Neural progenitor cell (in vitro differentiated cells): ENCODE measurements at regions not wholly inside any gene's neighbourhood (a gene's known extent, or its start where the extent isn't known, plus 50 kb on each side); places are given as distances from the start of the nearest gene placed in this dataset.
"Not testable (repeated sequence)": the region's sequence is repeated elsewhere in the genome, so short reads cannot be mapped to it uniquely, and the experiment has no call there.

ENCODE experiments used
- DNase-seq: peaks from one replicate; pipeline ENCODE4 v3.0.0-alpha.2; 2016; ENCODE audit warnings: low spot score
- H2AFZ ChIP-seq: fragments of 200-600 bp; sonication (generic); replicated peaks from 2 replicates; pipeline ENCODE4 v1.6.1; 2016; ENCODE audit warnings: antibody characterized with exemption
- H3F3A ChIP-seq: fragments of 200-600 bp; sonication (generic); 2 replicates; pipeline ENCODE4 v1.6.1; 2016; ENCODE audit warnings: antibody characterized with exemption, low read depth
- H3K27ac ChIP-seq: fragments of 200-600 bp; sonication (generic); 2 replicates; pipeline ENCODE4 v1.5.1; 2016; ENCODE audit warnings: mild to moderate bottlenecking
- H3K27me3 ChIP-seq: fragments of 200-600 bp; sonication (generic); 2 replicates; pipeline ENCODE4 v1.6.1; 2016; ENCODE audit warnings: mild to moderate bottlenecking, moderate library complexity
- H3K36me3 ChIP-seq: fragments of 200-600 bp; sonication (generic); 2 replicates; pipeline ENCODE4 v1.5.1; 2016
- H3K4me1 ChIP-seq: fragments of 200-600 bp; sonication (generic); 2 replicates; pipeline ENCODE4 v1.6.1; 2016; ENCODE audit warnings: mixed run types
- H3K4me2 ChIP-seq: fragments of 200-600 bp; sonication (generic); 2 replicates; pipeline ENCODE4 v1.6.1; 2016
- H3K4me3 ChIP-seq: fragments of 200-600 bp; sonication (generic); 2 replicates; pipeline ENCODE4 v1.5.1; 2016
- H3K79me2 ChIP-seq: fragments of 200-600 bp; sonication (generic); 2 replicates; pipeline ENCODE4 v1.6.1; 2016; ENCODE audit warnings: low read depth
- H3K9ac ChIP-seq: fragments of 200-600 bp; sonication (generic); 2 replicates; pipeline ENCODE4 v1.6.1; 2016
- H3K9me3 ChIP-seq: fragments of 200-600 bp; sonication (generic); 2 replicates; pipeline ENCODE4 v1.5.1; 2016; ENCODE audit warnings: low read depth
- H4K20me1 ChIP-seq: fragments of 200-600 bp; sonication (generic); 2 replicates; pipeline ENCODE4 v1.6.1; 2016; ENCODE audit warnings: low read depth
- H3K27ac Mint-ChIP-seq: 3 replicates; pipeline ENCODE4 v1.8.0; 2021; ENCODE audit warnings: mixed read lengths
- H3K27me3 Mint-ChIP-seq: 2 replicates; pipeline ENCODE4 v1.8.0; 2022; ENCODE audit warnings: low read depth, mild to moderate bottlenecking, inconsistent platforms, moderate library complexity, mixed read lengths; ENCODE audit not compliant: insufficient read depth
- H3K36me3 Mint-ChIP-seq: 3 replicates; pipeline ENCODE4 v1.8.0; 2021; ENCODE audit warnings: mixed read lengths
- H3K4me1 Mint-ChIP-seq: 3 replicates; pipeline ENCODE4 v1.8.0; 2021; ENCODE audit warnings: mixed read lengths
- H3K4me3 Mint-ChIP-seq: 3 replicates; pipeline ENCODE4 v1.8.0; 2021; ENCODE audit warnings: mild to moderate bottlenecking, moderate library complexity, mixed read lengths
- H3K9me3 Mint-ChIP-seq: 3 replicates; pipeline ENCODE4 v1.8.0; 2020; ENCODE audit warnings: mixed read lengths
- EZH2 ChIP-seq: fragments of 200-600 bp; sonication (generic); IDR thresholded peaks from 2 replicates; pipeline ENCODE4 v1.6.1; 2017; ENCODE audit warnings: antibody characterized with exemption, mild to moderate bottlenecking, moderate library complexity
- EZH2phosphoT487 ChIP-seq: fragments of 200-600 bp; sonication (generic); IDR thresholded peaks from 2 replicates; pipeline ENCODE4 v1.6.1; 2017; ENCODE audit warnings: antibody characterized with exemption
- TF ChIP-seq, protein P1 (sequence below): fragments of 200-600 bp; sonication (generic); IDR thresholded peaks from 2 replicates; pipeline ENCODE4 v1.5.1; 2017; ENCODE audit warnings: antibody characterized with exemption, mild to moderate bottlenecking

- H2AFZ ChIP-seq, result no peak overlapping the region
- peaks cover 4% of the 10 kb centered on the region for H3K36me3 Mint-ChIP-seq
- no peaks in the 10 kb centered on the region for H3K9me3 ChIP-seq
- no peak overlapping the region for H3K4me3 ChIP-seq
- no peaks in the 10 kb centered on the region for H4K20me1 ChIP-seq
- H3F3A ChIP-seq, result no peaks in the 10 kb centered on the region
- no peaks in the 10 kb centered on the region for H3K27me3 ChIP-seq
- no peak overlapping the region for H3K9ac ChIP-seq
- no peaks in the 10 kb centered on the region for H3K4me1 ChIP-seq
- H3K27me3 Mint-ChIP-seq, result peaks cover 2% of the 10 kb centered on the region
- peaks cover 20% of the 10 kb centered on the region for H3K9me3 Mint-ChIP-seq
- H3K36me3 ChIP-seq, result no peaks in the 10 kb centered on the region
- H3K4me2 ChIP-seq, result no peak overlapping the region
- TF ChIP-seq EZH2phosphoT487 (no peak), EZH2 (no peak)
- TF ChIP-seq, protein P1, sequence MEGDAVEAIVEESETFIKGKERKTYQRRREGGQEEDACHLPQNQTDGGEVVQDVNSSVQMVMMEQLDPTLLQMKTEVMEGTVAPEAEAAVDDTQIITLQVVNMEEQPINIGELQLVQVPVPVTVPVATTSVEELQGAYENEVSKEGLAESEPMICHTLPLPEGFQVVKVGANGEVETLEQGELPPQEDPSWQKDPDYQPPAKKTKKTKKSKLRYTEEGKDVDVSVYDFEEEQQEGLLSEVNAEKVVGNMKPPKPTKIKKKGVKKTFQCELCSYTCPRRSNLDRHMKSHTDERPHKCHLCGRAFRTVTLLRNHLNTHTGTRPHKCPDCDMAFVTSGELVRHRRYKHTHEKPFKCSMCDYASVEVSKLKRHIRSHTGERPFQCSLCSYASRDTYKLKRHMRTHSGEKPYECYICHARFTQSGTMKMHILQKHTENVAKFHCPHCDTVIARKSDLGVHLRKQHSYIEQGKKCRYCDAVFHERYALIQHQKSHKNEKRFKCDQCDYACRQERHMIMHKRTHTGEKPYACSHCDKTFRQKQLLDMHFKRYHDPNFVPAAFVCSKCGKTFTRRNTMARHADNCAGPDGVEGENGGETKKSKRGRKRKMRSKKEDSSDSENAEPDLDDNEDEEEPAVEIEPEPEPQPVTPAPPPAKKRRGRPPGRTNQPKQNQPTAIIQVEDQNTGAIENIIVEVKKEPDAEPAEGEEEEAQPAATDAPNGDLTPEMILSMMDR, result no peak
- H3K27ac Mint-ChIP-seq, result no peak overlapping the region
- no peak overlapping the region for H3K27ac ChIP-seq
- no peaks in the 10 kb centered on the region for H3K79me2 ChIP-seq
- no peak overlapping the region for H3K4me3 Mint-ChIP-seq
- peaks cover 4% of the 10 kb centered on the region for H3K4me1 Mint-ChIP-seq
- DNase-seq, result no peak
Measured at GRCh38 chr13:65275838-65276630, 1954.1 kb downstream of the PCDH9 start.

GRCh38 chr13:65275108-65275507 is 1955.0 kb downstream of the PCDH9 start:
- Mint-ChIP-seq H3K9me3 (peaks cover 20% of the 10 kb centered on the region), H3K4me3 (no peak overlapping the region), H3K4me1 (peaks cover 4% of the 10 kb centered on the region), H3K27ac (no peak overlapping the region), H3K27me3 (peaks cover 2% of the 10 kb centered on the region), H3K36me3 (peaks cover 4% of the 10 kb centered on the region)
- no peaks in the 10 kb centered on the region for H3K36me3 ChIP-seq
- H3K4me2 ChIP-seq, result no peak overlapping the region
- no peak overlapping the region for H2AFZ ChIP-seq
- TF ChIP-seq EZH2phosphoT487 (no peak), EZH2 (no peak)
- TF ChIP-seq, protein P1, result no peak
- no peak overlapping the region for H3K9ac ChIP-seq
- no peaks in the 10 kb centered on the region for H4K20me1 ChIP-seq
- no peak for DNase-seq
- H3K27ac ChIP-seq, result no peak overlapping the region
- no peaks in the 10 kb centered on the region for H3K4me1 ChIP-seq
- no peaks in the 10 kb centered on the region for H3K27me3 ChIP-seq
- no peaks in the 10 kb centered on the region for H3F3A ChIP-seq
- no peak overlapping the region for H3K4me3 ChIP-seq
- no peaks in the 10 kb centered on the region for H3K79me2 ChIP-seq
- H3K9me3 ChIP-seq, result no peaks in the 10 kb centered on the region

GRCh38 chr13:65273811-65274420 is 1956.2 kb downstream of the PCDH9 start:
- not testable (repeated sequence) for H3K27me3 ChIP-seq, H3K79me2 ChIP-seq, H3K27ac ChIP-seq, H3K27ac Mint-ChIP-seq, DNase-seq, H3K4me2 ChIP-seq, H3K4me3 Mint-ChIP-seq, H2AFZ ChIP-seq, H3K4me1 Mint-ChIP-seq, H3K36me3 ChIP-seq, H4K20me1 ChIP-seq, H3K4me3 ChIP-seq, H3K36me3 Mint-ChIP-seq, H3K4me1 ChIP-seq, H3K9me3 ChIP-seq, H3F3A ChIP-seq, H3K9ac ChIP-seq, H3K27me3 Mint-ChIP-seq
- peaks cover 20% of the 10 kb centered on the region for H3K9me3 Mint-ChIP-seq

DNA sequence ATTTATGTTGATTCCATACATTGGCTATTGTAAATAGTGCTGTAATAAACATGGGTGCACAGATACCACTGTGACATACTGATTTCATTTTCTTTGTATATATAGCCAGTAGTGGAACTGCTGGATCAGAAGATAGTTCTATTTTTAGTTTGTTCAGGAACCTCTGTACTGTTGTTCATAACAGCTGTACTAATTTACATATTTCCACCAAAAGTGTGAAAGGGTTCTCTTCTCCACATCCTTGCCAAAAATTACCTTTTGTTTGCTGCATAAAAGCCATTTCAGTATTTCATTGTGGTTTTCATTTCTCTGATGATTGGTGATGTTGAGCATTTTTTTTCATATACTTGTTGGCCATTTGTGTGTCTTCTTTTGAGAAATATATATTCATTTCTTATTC is 1962.1 kb downstream of the PCDH9 start:
- TF ChIP-seq, protein P1, result no peak
- TF ChIP-seq EZH2, result no peak
- TF ChIP-seq EZH2phosphoT487, result no peak
- Mint-ChIP-seq H3K4me3 (no peak overlapping the region), H3K4me1 (peaks cover 4% of the 10 kb centered on the region), H3K27ac (no peak overlapping the region), H3K9me3 (peaks cover 9% of the 10 kb centered on the region), H3K36me3 (no peaks in the 10 kb centered on the region), H3K27me3 (peaks cover 4% of the 10 kb centered on the region)
- DNase-seq, result no peak
- Histone ChIP-seq H3K4me1 (no peaks in the 10 kb centered on the region), H3K9me3 (no peaks in the 10 kb centered on the region), H3K4me2 (no peak overlapping the region), H3K4me3 (no peak overlapping the region), H4K20me1 (no peaks in the 10 kb centered on the region), H3F3A (no peaks in the 10 kb centered on the region), H3K9ac (no peak overlapping the region), H3K27ac (no peak overlapping the region), H3K79me2 (no peaks in the 10 kb centered on the region), H3K36me3 (no peaks in the 10 kb centered on the region), H2AFZ (no peak overlapping the region), H3K27me3 (no peaks in the 10 kb centered on the region)
